Fibroblast of skin of abdomen (primary cell): ENCODE measurements at regions not wholly inside any gene's neighbourhood (a gene's known extent, or its start where the extent isn't known, plus 50 kb on each side); places are given as distances from the start of the nearest gene placed in this dataset.

Experiments
- DNase-seq: peaks from one replicate; pipeline ENCODE4 v3.0.0-alpha.2; 2013

- DNase-seq = no peak
These were observed 51.6 kb upstream of the SRP54 start for GRCh38 chr14:34931206-34931605.

- no peak for DNase-seq
These were observed 52.2 kb upstream of the SRP54 start for GRCh38 chr14:34930591-34931091.

- peak; percentile 27 for DNase-seq
These were observed 51.4 kb upstream of the BAZ1A start for GRCh38 chr14:34926552-34926951.
